Neural cell (in vitro differentiated cells): ENCODE measurements at regions not wholly inside any gene's neighbourhood (a gene's known extent, or its start where the extent isn't known, plus 50 kb on each side); places are given as distances from the start of the nearest gene placed in this dataset.

Experiments used
- H2AFZ ChIP-seq: fragments of 200-600, 300-800 bp; sonication (generic), shearing (Covaris generic); 2 replicates; pipeline ENCODE4 v1.6.0; 2014; ENCODE audit warnings: low read depth, mild to moderate bottlenecking, antibody characterized with exemption, low read length, moderate library complexity
- H3F3A ChIP-seq: fragments of 200-600 bp; shearing (Covaris generic); 2 replicates; pipeline ENCODE4 v1.6.1; 2016; ENCODE audit warnings: mild to moderate bottlenecking, moderate library complexity, mixed read lengths, antibody characterized with exemption, low read length; ENCODE audit not compliant: insufficient read depth, poor library complexity, severe bottlenecking
- H3K27ac ChIP-seq: fragments of 200-600, 300-800 bp; sonication (generic), shearing (Covaris generic); 2 replicates; pipeline ENCODE4 v1.5.1; 2014; ENCODE audit warnings: mild to moderate bottlenecking, low read length, moderate library complexity
- H3K27me3 ChIP-seq: fragments of 300-800, 200-600 bp; sonication (generic), shearing (Covaris generic); 2 replicates; pipeline ENCODE4 v1.6.0; 2014; ENCODE audit warnings: mild to moderate bottlenecking, low read depth, low read length, moderate library complexity; ENCODE audit not compliant: insufficient read depth
- H3K36me3 ChIP-seq: fragments of 300-800, 200-600 bp; sonication (generic), shearing (Covaris generic); 2 replicates; pipeline ENCODE4 v1.5.1; 2014; ENCODE audit warnings: mild to moderate bottlenecking, antibody characterized with exemption, low read length, moderate library complexity; ENCODE audit not compliant: insufficient read depth
- H3K4me2 ChIP-seq: fragments of 300-800, 200-600 bp; sonication (generic), shearing (Covaris generic); 2 replicates; pipeline ENCODE4 v1.6.0; 2014; ENCODE audit warnings: mild to moderate bottlenecking, low read length
- H3K4me3 ChIP-seq: fragments of 300-800, 200-600 bp; sonication (generic), shearing (Covaris generic); 2 replicates; pipeline ENCODE4 v1.5.1; 2014; ENCODE audit warnings: mild to moderate bottlenecking, low read length, moderate library complexity
- H3K79me2 ChIP-seq: fragments of 200-600 bp; shearing (Covaris generic); replicated peaks from 2 replicates; pipeline ENCODE4 v1.6.0; 2014; ENCODE audit warnings: mild to moderate bottlenecking, low read length, moderate library complexity; ENCODE audit not compliant: insufficient read depth
- H3K9ac ChIP-seq: fragments of 300-800, 200-600 bp; sonication (generic), shearing (Covaris generic); 2 replicates; pipeline ENCODE4 v1.6.1; 2016; ENCODE audit warnings: mild to moderate bottlenecking, low read length, mixed read lengths
- H3K9me2 ChIP-seq: fragments of 200-600 bp; shearing (Covaris generic); 2 replicates; pipeline ENCODE4 v1.6.1; 2016; ENCODE audit warnings: mild to moderate bottlenecking, low read length, mixed read lengths; ENCODE audit not compliant: insufficient read depth
- H3K9me3 ChIP-seq: fragments of 200-600, 300-800 bp; sonication (generic), shearing (Covaris generic); 2 replicates; pipeline ENCODE4 v1.6.1; 2016; ENCODE audit warnings: mild to moderate bottlenecking, mixed run types, low read length, moderate library complexity, mixed read lengths
- H4K20me1 ChIP-seq: fragments of 200-600 bp; shearing (Covaris generic); 2 replicates; pipeline ENCODE4 v1.6.1; 2016; ENCODE audit warnings: mild to moderate bottlenecking, mixed run types; ENCODE audit not compliant: insufficient read depth
- CTCF ChIP-seq: fragments of 450-650 bp; IDR thresholded peaks from 2 replicates; pipeline ENCODE4 v1.5.1; 2014; ENCODE audit warnings: antibody characterized with exemption, mild to moderate bottlenecking, moderate library complexity; ENCODE audit not compliant: poor library complexity, severe bottlenecking
- EP300 ChIP-seq: fragments of 450-650 bp; conservative IDR thresholded peaks from 2 replicates; pipeline ENCODE4 v1.6.1; 2014; ENCODE audit warnings: antibody characterized with exemption, mild to moderate bottlenecking, moderate library complexity; ENCODE audit not compliant: poor library complexity, severe bottlenecking
- EZH2 ChIP-seq: fragments of 200-600, 300-800 bp; shearing (Covaris generic), sonication (generic); IDR thresholded peaks from 2 replicates; pipeline ENCODE4 v1.6.1; 2014; ENCODE audit warnings: antibody characterized with exemption, low read length, borderline replicate concordance, mild to moderate bottlenecking; ENCODE audit not compliant: insufficient read depth, poor library complexity, severe bottlenecking
- MXI1 ChIP-seq: fragments of 450-650 bp; conservative IDR thresholded peaks from 2 replicates; pipeline ENCODE4 v1.6.1; 2014; ENCODE audit warnings: antibody characterized with exemption, mild to moderate bottlenecking; ENCODE audit not compliant: poor library complexity, severe bottlenecking
- POLR2AphosphoS5 ChIP-seq: IDR thresholded peaks from 2 replicates; pipeline ENCODE4 v1.6.1; 2012
- RAD21 ChIP-seq: fragments of 450-650 bp; conservative IDR thresholded peaks from 2 replicates; pipeline ENCODE4 v1.6.1; 2014; ENCODE audit warnings: antibody characterized with exemption, mild to moderate bottlenecking, moderate library complexity
- REST ChIP-seq: IDR thresholded peaks from 2 replicates; pipeline ENCODE4 v1.6.1; 2012; ENCODE audit warnings: borderline replicate concordance
- SMC3 ChIP-seq: fragments of 450-650 bp; conservative IDR thresholded peaks from 2 replicates; pipeline ENCODE4 v1.6.1; 2014; ENCODE audit warnings: antibody characterized with exemption, mild to moderate bottlenecking, moderate library complexity; ENCODE audit not compliant: poor library complexity
- TAF1 ChIP-seq: IDR thresholded peaks from 2 replicates; pipeline ENCODE4 v1.6.1; 2012; ENCODE audit warnings: low read depth

- no peaks in the 10 kb centered on the region for H4K20me1 ChIP-seq
- TF ChIP-seq TAF1, result no peak
- TF ChIP-seq SMC3, result no peak
- no peak for TF ChIP-seq RAD21
- no peak for TF ChIP-seq REST
- TF ChIP-seq POLR2AphosphoS5, result no peak
- TF ChIP-seq MXI1, result no peak
- no peak for TF ChIP-seq EP300
- TF ChIP-seq EZH2, result no peak
- no peak for TF ChIP-seq CTCF
- no peaks in the 10 kb centered on the region for H3F3A ChIP-seq
- H3K9ac ChIP-seq, result no peak overlapping the region
- H3K27ac ChIP-seq, result no peak overlapping the region
- no peaks in the 10 kb centered on the region for H3K9me2 ChIP-seq
- no peak overlapping the region for H3K4me3 ChIP-seq
- H3K79me2 ChIP-seq, result no peaks in the 10 kb centered on the region
- H3K36me3 ChIP-seq, result no peaks in the 10 kb centered on the region
- no peak overlapping the region for H3K4me2 ChIP-seq
- H2AFZ ChIP-seq, result no peak overlapping the region
- H3K27me3 ChIP-seq, result no peaks in the 10 kb centered on the region
- H3K9me3 ChIP-seq, result no peaks in the 10 kb centered on the region
Observed at GRCh38 chr20:12911372-12911771, 97.4 kb upstream of the SPTLC3 start.

- Histone ChIP-seq H3K4me3 (no peak overlapping the region), H3K27me3 (no peaks in the 10 kb centered on the region), H3K9me3 (no peaks in the 10 kb centered on the region), H3K79me2 (no peaks in the 10 kb centered on the region), H3K9me2 (no peaks in the 10 kb centered on the region), H3K4me2 (no peak overlapping the region), H2AFZ (no peak overlapping the region), H4K20me1 (no peaks in the 10 kb centered on the region), H3K27ac (no peak overlapping the region), H3K9ac (no peak overlapping the region), H3K36me3 (no peaks in the 10 kb centered on the region), H3F3A (no peaks in the 10 kb centered on the region)
- TF ChIP-seq RAD21, result no peak
- no peak for TF ChIP-seq EP300
- no peak for TF ChIP-seq EZH2
- no peak for TF ChIP-seq POLR2AphosphoS5
- no peak for TF ChIP-seq REST
- no peak for TF ChIP-seq CTCF
- no peak for TF ChIP-seq SMC3
- TF ChIP-seq TAF1, result no peak
- no peak for TF ChIP-seq MXI1
Observed at GRCh38 chr20:12913781-12914443, 94.9 kb upstream of the SPTLC3 start.
